ENCODE measurements at regions not wholly inside any gene's neighbourhood (a gene's known extent, or its start where the extent isn't known, plus 50 kb on each side); places are given as distances from the start of the nearest gene placed in this dataset.

GRCh38 chr10:6305401-6306321 is 102.9 kb downstream of the PFKFB3 start:
- DNase-seq (ENCODE audit: low read depth in 2 of 2), result no peak

DNA sequence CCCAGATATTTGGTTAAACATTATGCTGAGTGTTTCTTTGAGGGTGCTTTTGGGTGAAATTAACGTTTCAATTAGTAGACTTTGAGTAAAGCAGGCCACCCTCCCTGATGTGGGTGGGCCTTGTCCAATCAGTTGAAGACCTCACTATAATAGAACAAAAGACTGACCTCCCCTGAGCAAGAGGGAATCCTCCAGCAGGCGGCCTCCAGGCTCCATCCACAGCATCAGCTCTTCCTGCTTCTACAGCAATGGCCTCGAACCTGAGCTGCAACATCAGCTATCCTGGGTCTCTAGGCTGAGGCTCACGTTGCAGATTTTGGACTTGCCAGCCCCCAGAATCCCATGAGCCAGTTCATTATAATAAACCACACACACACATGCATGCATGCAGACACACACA is 104.2 kb downstream of the PFKFB3 start:
- DNase-seq (ENCODE audit: low read depth in 2 of 2), result no peak

GRCh38 chr10:6309816-6310215 is 107.1 kb downstream of the PFKFB3 start:
- no peak for DNase-seq (ENCODE audit: low read depth in 2 of 2)

DNA sequence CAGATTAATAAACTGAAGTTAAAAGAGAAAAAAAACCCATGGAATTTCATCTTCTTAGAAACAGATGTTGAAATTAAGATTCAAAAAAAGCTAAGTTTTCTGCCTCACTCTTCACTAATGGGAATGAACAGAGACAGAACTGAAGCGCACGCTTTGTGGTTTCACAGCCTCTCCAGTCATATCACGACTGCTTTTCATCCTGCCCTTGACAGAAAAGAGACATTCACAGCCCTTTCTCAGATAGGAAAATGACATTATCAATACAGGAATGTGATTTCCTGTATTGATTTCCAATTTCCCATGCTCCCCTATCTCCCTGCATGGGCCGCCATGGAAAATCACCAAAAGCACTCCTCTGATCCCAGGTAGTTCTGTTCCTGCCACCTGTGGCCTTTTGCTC is 108.2 kb downstream of the PFKFB3 start:
- no peak for DNase-seq (ENCODE audit: low read depth in 2 of 2)

GRCh38 chr10:6311700-6312330 is 109.1 kb downstream of the PFKFB3 start:
- no peak for DNase-seq (ENCODE audit: low read depth in 2 of 2)

- no peak for DNase-seq (ENCODE audit: low read depth in 2 of 2)
These were observed 109.9 kb downstream of the PFKFB3 start for GRCh38 chr10:6312636-6313035.

DNA sequence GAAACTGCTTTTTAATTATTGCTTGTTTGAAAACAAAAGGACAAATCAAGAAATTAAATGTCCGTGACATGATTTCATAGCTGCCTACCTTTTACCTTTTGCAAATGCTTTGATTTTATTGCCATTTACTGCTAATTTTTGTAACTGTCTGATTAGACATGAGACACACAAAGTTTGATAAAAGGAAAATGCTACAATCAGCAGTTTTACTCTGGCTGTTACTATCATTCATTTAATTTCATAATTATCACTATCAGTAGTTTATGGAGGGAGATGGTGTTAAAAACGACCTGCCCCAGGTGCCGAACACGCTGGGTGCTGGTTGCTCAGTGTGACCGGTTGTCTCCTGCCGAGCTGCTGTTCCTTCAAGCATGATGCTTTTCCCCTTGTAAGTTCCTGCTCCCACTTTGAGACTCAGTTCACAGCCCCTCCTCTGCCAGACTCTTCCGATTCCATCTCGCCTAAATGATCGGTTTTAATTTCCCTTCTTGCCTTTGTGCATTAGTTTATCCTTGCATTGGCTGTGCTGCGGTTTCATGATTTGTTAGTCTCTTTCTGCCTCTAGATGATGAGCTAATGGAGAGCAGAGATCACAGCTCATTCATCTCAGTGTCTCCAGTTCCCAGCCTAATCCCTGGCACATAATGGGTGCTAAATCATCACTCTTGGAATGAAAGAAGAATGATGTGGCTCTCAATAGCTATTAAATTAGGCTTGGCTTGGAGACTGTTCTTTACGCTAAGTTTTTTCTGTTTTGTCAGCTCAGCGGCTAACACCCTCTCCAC is 110.6 kb downstream of the PFKFB3 start:
- DNase-seq (ENCODE audit: low read depth in 2 of 2), result peak; percentile 69 to 76

DNA sequence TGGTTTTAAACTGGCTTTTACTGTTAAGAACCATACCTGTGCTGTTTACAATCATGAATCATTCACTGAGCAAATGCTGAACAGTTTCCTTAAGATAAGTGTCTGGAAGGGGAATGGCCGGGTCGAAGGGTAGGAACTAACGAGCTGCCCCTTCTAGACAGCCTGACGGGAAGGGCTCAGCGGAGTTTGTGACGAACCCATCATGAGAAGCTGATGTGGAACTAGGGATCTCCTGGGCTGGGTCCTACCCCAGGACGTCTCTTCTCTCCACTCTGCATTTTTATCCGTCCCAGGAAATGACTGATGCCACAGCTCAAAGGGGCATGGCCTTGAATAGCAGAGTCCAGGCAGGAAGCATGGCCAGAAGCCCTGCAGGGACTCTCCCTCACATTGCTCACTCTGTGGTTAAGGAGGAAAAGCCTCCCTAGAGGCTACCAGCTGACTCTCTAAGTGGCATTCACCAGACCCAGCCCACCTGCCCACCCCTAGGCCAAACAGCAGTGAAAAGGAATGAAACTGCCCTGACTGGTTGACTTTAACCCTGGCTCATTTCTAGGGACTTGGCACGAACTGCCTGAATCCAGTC is 112.0 kb downstream of the PFKFB3 start:
- DNase-seq (ENCODE audit: low read depth in 2 of 2), result no peak

DNA sequence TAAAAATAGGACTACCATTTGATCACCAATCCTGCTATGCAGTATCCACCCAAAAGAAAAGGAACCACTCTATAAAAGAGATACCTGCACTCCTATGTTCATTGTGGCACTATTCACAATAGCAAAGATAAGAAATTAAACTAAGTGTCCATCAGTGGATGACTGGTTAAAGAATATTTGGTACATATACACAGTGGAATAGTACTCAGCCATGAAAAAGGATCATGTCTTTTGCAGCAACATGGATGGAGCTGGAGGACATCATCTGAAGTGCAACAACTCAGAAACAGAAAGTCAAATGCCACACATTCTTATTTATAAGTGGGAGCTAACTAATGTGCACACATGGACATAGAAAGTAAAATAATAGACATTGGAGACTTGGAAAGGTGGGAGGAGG is 116.4 kb downstream of the PFKFB3 start:
- no peak for DNase-seq (ENCODE audit: low read depth in 2 of 2)

GRCh38 chr10:6320320-6321010 is 117.7 kb downstream of the PFKFB3 start:
- DNase-seq (ENCODE audit: low read depth in 2 of 2), result no peak

GRCh38 chr10:6321880-6322279 is 119.1 kb downstream of the PFKFB3 start:
- no peak for DNase-seq (ENCODE audit: low read depth in 2 of 2)

DNA sequence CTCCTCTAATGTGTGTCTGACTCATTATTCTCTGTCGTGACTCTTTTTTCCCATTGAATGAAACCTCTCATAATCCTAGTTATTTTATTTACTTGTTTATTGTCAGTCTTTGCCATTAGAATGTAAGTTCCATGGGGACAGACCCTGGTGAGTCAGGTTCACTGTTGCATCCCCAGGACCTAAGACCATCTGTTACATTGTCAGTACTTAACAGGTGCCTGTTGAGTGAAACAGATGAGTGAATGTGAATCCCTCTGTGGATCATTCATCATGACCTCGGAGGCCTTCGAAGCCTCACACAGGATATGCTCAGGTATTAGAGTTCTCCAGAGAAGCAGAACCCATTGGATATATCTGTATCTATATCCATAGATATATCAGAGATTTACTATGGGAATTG is 120.1 kb downstream of the PFKFB3 start:
- DNase-seq (ENCODE audit: low read depth in 2 of 2), result no peak

GRCh38 chr10:6327961-6328698 is 125.4 kb downstream of the PFKFB3 start:
- DNase-seq (ENCODE audit: low read depth in 2 of 2), result no peak

DNA sequence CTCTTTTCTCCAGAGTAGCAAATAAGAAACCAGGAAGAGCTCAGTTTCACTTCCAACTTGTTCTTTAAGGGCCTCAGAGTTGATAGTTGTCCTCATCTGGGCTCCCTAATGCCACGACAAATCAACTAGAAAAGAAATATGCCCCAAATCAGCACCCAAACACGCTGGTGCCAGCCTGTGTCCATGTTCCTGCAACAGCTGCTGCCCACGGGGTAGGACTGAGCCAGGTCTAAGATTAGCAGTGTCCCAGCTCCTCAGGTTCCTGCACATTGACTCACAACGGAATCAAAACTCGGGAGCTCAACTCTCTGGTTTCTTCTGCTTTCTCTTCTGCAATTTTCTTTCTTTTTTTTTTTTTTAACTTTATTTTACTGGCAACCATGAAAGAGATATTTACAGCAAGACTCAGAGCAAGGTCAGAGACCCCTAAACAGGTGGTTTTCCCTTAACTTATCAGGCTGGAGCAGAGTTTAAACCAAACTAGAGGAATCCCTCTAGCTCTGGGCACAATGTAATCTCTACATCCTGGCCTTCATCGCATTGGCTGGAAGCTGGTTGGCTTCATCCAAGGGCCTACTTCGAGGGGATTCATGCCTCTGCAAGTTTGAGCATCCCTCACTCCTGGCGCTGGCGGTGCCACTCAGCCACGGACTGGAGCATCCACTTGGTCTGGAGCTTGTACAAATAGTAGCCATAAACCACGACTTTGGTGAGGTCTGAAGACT is 126.1 kb downstream of the PFKFB3 start:
- no peak for DNase-seq (ENCODE audit: low read depth in 2 of 2)

GRCh38 chr10:6333086-6333485 is 130.4 kb downstream of the PFKFB3 start:
- no peak for DNase-seq (ENCODE audit: low read depth in 2 of 2)

DNA sequence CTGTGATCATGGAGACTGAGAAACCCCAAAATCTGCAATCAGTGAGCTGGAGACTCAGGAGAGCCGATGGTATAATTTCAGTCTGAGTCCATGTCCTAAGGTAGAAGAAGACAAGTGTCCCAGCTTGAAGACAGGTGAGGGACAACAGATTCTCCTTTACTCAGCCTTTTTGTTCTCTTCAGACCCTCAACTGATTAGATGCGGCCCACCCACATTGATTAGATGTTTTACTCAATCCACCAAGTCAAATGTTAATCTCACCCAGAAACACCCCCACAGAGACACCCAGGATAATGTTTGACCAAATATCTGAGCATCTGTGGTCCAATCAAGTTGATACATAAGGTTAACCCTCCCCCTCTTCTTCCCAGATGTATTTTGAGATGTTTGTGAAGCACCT is 131.2 kb downstream of the PFKFB3 start:
- no peak for DNase-seq (ENCODE audit: low read depth in 2 of 2)

- DNase-seq (ENCODE audit: low read depth in 2 of 2), result no peak
These were observed 133.3 kb downstream of the PFKFB3 start for GRCh38 chr10:6336016-6336415.

DNA sequence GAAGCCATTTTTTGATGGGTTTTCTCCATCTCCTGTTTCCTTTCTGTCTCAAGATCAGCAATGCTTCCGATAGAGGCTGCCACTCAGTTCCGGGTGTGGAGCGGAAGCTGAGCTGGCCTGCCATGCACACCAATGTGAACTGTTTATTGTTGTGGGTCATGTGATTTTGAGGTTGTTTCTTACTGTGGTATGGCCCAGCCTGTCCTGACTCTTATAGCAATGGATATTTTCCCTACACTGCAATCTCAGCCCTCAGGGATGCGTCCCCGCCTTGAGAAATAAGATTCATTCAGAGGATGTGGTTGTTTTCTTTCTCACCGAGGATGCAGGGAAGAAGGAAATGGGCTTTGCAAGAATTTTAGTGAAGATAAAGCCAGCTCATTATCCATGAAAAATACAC is 134.7 kb downstream of the PFKFB3 start:
- no peak for DNase-seq (ENCODE audit: low read depth in 2 of 2)

DNA sequence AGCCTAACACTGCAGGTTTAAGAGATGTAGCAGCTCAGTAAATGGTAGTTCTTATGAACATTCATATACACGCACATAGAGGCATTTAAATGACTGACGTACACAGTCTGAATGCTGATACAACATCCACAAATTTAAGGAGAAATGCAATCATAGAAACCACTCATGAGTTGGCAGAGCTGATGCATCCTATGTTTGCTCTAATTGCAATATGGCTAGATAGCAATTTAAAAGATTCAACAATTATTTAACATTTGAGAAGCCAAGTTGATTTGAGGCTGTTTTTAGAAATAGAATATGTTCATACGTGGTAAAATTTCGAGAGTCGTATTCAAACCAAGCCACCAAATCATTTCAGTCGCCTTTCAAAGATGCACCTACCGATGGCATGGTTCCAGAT is 135.6 kb downstream of the PFKFB3 start:
- DNase-seq (ENCODE audit: low read depth in 2 of 2), result no peak

DNA sequence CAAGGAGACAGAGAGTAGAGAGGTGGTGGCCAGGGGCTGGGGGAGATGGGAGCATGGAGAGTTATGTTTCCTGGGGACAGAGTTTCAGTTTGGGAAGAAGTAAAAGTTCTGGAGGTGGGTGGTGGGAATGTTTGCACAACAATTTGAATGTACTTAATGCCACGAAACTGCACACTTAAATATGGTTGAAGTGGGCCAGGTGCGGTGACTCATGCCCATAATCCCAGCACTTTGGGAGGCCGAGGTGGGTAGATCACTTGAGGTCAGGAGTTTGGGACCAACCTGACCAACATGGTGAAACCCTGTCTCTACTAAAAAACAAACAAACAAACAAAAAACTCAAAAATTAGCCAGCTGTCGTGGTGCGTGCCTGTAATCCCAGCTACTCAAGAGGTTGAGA is 137.2 kb downstream of the PFKFB3 start:
- DNase-seq (ENCODE audit: low read depth in 2 of 2), result no peak

All from fibroblast of skin of left biceps (primary cell).